HepG2 (cell line): ENCODE measurements at regions not wholly inside any gene's neighbourhood (a gene's known extent, or its start where the extent isn't known, plus 50 kb on each side); places are given as distances from the start of the nearest gene placed in this dataset.

Experiments
- ATAC-seq: fragments of 200-7000 bp; cut with Tn5 transposase; 3 replicates; pipeline ENCODE4 v1.9.1; 2020; ENCODE audit warnings: mild to moderate bottlenecking, moderate library complexity
- BruUV-seq: library from RNA; stranded (reverse); fragments of 400-500 nt; replicated peaks from 2 replicates; lab custom pipeline; 2021; lab: Mats Ljungman, UMichigan
- CTCF ChIA-PET: fragments of 300-600 bp; formaldehyde crosslinking; extraction: SDS; loops from one replicate; lab custom pipeline; 2021; ENCODE audit warnings: low total read pairs, inconsistent platforms, low intra/inter-chr PET ratio; lab: Yijun Ruan, JAX
- POLR2A ChIA-PET: fragments of 350-600 bp; sonication (Branson Sonifier 250); formaldehyde crosslinking; loops from one replicate; lab custom pipeline; 2020; ENCODE audit warnings: antibody characterized with exemption, inconsistent platforms; lab: Yijun Ruan, JAX
- DNase-seq: peaks from one replicate; pipeline ENCODE4 v3.0.0-alpha.2; 2015; ENCODE audit warnings: low spot score
- FAIRE-seq: peaks from 3 replicates; lab custom pipeline; 2011; peaks lifted over from hg19 to GRCh38; lab: Jason Lieb, UNC
- H2AFZ ChIP-seq: one replicate; pipeline ENCODE4 v1.6.1; 2011; ENCODE audit warnings: low read length, inconsistent platforms
- H3K27ac ChIP-seq: fragments of 300-600 bp; 3 replicates; pipeline ENCODE4 v1.8.0; 2011; ENCODE audit warnings: mixed run types, mild to moderate bottlenecking, mixed read lengths, low read length, inconsistent platforms; ENCODE audit not compliant: insufficient read depth; ENCODE audit errors: extremely low read length
- H3K27me3 ChIP-seq, 2 experiments: fragments of 200-600 bp in 1 of 2; 2 replicates in 1 of 2; 3 replicates in 1 of 2; pipeline versions ENCODE4 v1.6.0 to v1.8.0; 2011; ENCODE audit warnings: low read length in 2 of 2, mild to moderate bottlenecking in 2 of 2, moderate library complexity in 2 of 2, inconsistent platforms in 1 of 2; ENCODE audit not compliant: insufficient read depth in 2 of 2, control insufficient read depth in 1 of 2
- H3K36me3 ChIP-seq, 2 experiments: fragments of 200-600 bp in 1 of 2; replicated peaks in 1 of 2; 2 replicates in 1 of 2; 3 replicates in 1 of 2; pipeline versions ENCODE4 v1.5.1 to v1.8.0; 2011; ENCODE audit warnings: low read length in 2 of 2, inconsistent platforms in 1 of 2; ENCODE audit not compliant: insufficient read depth in 2 of 2, control insufficient read depth in 1 of 2
- H3K4me1 ChIP-seq: 2 replicates; pipeline ENCODE4 v1.5.1; 2012; ENCODE audit warnings: low read length, inconsistent platforms; ENCODE audit not compliant: insufficient read depth
- H3K4me2 ChIP-seq: 2 replicates; pipeline ENCODE4 v1.6.0; 2011; ENCODE audit warnings: low read depth, low read length, inconsistent platforms
- H3K4me3 ChIP-seq, 3 experiments: fragments of 200-600 bp in 1 of 3; sonication (generic), shearing (Covaris generic) in 1 of 3; replicated peaks in 1 of 3; 2 replicates each; pipeline ENCODE4 v1.5.1; 2011 to 2016; ENCODE audit warnings: low read length in 3 of 3, inconsistent platforms in 2 of 3, low read depth in 2 of 3, mild to moderate bottlenecking in 2 of 3, control low read depth in 1 of 3, mixed read lengths in 1 of 3; ENCODE audit not compliant: insufficient read depth in 1 of 3
- H3K79me2 ChIP-seq: one replicate; pipeline ENCODE4 v1.6.1; 2011; ENCODE audit warnings: low read length, inconsistent platforms; ENCODE audit not compliant: insufficient read depth
- H3K9ac ChIP-seq: 2 replicates; pipeline ENCODE4 v1.6.0; 2011; ENCODE audit warnings: mild to moderate bottlenecking, low read depth, low read length, inconsistent platforms; ENCODE audit not compliant: insufficient read depth
- H3K9me3 ChIP-seq: 2 replicates; pipeline ENCODE4 v1.5.1; 2012; ENCODE audit warnings: mild to moderate bottlenecking, low read length
- H4K20me1 ChIP-seq: 2 replicates; pipeline ENCODE4 v1.6.0; 2011; ENCODE audit warnings: inconsistent platforms, mild to moderate bottlenecking, low read length, moderate library complexity; ENCODE audit not compliant: insufficient read depth
- CHCHD3 ChIP-seq: sonication (generic); formaldehyde crosslinking; IDR thresholded peaks from 2 replicates; pipeline ENCODE4 v1.8.0; 2022; ENCODE audit warnings: mild to moderate bottlenecking, missing genetic modification reagents, moderate library complexity
- CREM ChIP-seq, 2 experiments: sonication (generic) in 1 of 2; formaldehyde crosslinking in 1 of 2; IDR thresholded peaks; 2 replicates each; pipeline versions ENCODE4 v1.4.0 to v1.6.1; 2016 to 2020; ENCODE audit warnings: antibody characterized with exemption in 1 of 2, mild to moderate bottlenecking in 1 of 2, missing genetic modification reagents in 1 of 2
- MXI1 ChIP-seq: IDR thresholded peaks from 3 replicates; pipeline ENCODE4 v1.6.1; 2012; ENCODE audit warnings: low read depth, low read length, inconsistent platforms, borderline replicate concordance
- RBFOX2 ChIP-seq: fragments of 200-400 bp; formaldehyde crosslinking; IDR thresholded peaks from 2 replicates; pipeline ENCODE4 v1.6.1; 2017; ENCODE audit warnings: low read depth, mild to moderate bottlenecking, low read length
- SNRNP70 ChIP-seq: fragments of 200-400 bp; formaldehyde crosslinking; IDR thresholded peaks from 2 replicates; pipeline ENCODE4 v1.6.1; 2017; ENCODE audit warnings: mild to moderate bottlenecking, low read depth, low read length, moderate library complexity
- SPEN ChIP-seq: sonication (generic); formaldehyde crosslinking; IDR thresholded peaks from 2 replicates; pipeline ENCODE4 v1.5.1; 2020; ENCODE audit warnings: low read depth, mild to moderate bottlenecking, missing genetic modification reagents
- SSRP1 ChIP-seq: IDR thresholded peaks from 2 replicates; pipeline ENCODE4 v1.6.1; 2016; ENCODE audit warnings: control low read depth
- ZC3H4 ChIP-seq: sonication (generic); formaldehyde crosslinking; IDR thresholded peaks from 2 replicates; pipeline ENCODE4 v1.4.0; 2020; ENCODE audit warnings: missing genetic modification reagents, borderline replicate concordance
- ZFP37 ChIP-seq: sonication (generic); formaldehyde crosslinking; IDR thresholded peaks from 2 replicates; pipeline ENCODE4 v1.4.0; 2020; ENCODE audit warnings: missing genetic modification reagents, borderline replicate concordance
- ZFP62 ChIP-seq: sonication (generic); formaldehyde crosslinking; IDR thresholded peaks from 2 replicates; pipeline ENCODE4 v1.4.0; 2020; ENCODE audit warnings: missing genetic modification reagents
- ZMYM4 ChIP-seq: sonication (generic); formaldehyde crosslinking; IDR thresholded peaks from 2 replicates; pipeline ENCODE4 v1.8.1; 2023; ENCODE audit warnings: mild to moderate bottlenecking, missing genetic modification reagents
- ZNF18 ChIP-seq: sonication (generic); formaldehyde crosslinking; IDR thresholded peaks from 2 replicates; pipeline ENCODE4 v1.8.0; 2022; ENCODE audit warnings: mild to moderate bottlenecking, missing genetic modification reagents; ENCODE audit not compliant: insufficient replicate concordance
- ZNF256 ChIP-seq: sonication (generic); formaldehyde crosslinking; conservative IDR thresholded peaks from 2 replicates; pipeline ENCODE4 v1.4.0; 2020; ENCODE audit warnings: missing genetic modification reagents
- ZNF337 ChIP-seq: sonication (generic); formaldehyde crosslinking; IDR thresholded peaks from 2 replicates; pipeline ENCODE4 v1.5.1; 2020; ENCODE audit warnings: missing genetic modification reagents, low read depth, mild to moderate bottlenecking, borderline replicate concordance
- ZNF446 ChIP-seq: sonication (generic); formaldehyde crosslinking; IDR thresholded peaks from 2 replicates; pipeline ENCODE4 v1.5.0; 2020; ENCODE audit warnings: mild to moderate bottlenecking, missing genetic modification reagents
- ZNF460 ChIP-seq: sonication (generic); formaldehyde crosslinking; IDR thresholded peaks from 2 replicates; pipeline ENCODE4 v1.5.1; 2020; ENCODE audit warnings: missing genetic modification reagents, mild to moderate bottlenecking, borderline replicate concordance
- ZNF687 ChIP-seq: sonication (generic); formaldehyde crosslinking; IDR thresholded peaks from 2 replicates; pipeline ENCODE4 v1.5.1; 2020; ENCODE audit warnings: mild to moderate bottlenecking, missing genetic modification reagents, moderate library complexity
- ZNF7 ChIP-seq: IDR thresholded peaks from 2 replicates; pipeline ENCODE4 v1.6.1; 2016; ENCODE audit warnings: missing biosample characterization, missing genetic modification reagents
- WGBS: methylation state at CpG from one replicate; pipeline ENCODE4 v1.1.6; 2017; ENCODE audit warnings: low lambda C conversion rate; 5-methylcytosine and 5-hydroxymethylcytosine counted together
- in situ Hi-C: cut with HindIII; loops from 2 replicates; pipeline ENCODE4 v1.10.0; 2017; ENCODE audit warnings: low pct_unique_long_range_greater_than_20kb; ENCODE audit not compliant: extremely low pct_ligation_motif_present
- intact Hi-C: fragments of 100-400 bp; cut with micrococcal nuclease; formaldehyde crosslinking; loops from one replicate; pipeline ENCODE4 v1.10.0; 2022; ENCODE audit not compliant: unreplicated experiment

- BruUV-seq, result no TSS peak
- H4K20me1 ChIP-seq, result no peaks in the 10 kb centered on the region
- peaks cover 56% of the 10 kb centered on the region for H3K9me3 ChIP-seq
- no peaks in the 10 kb centered on the region for H3K36me3 ChIP-seq
- H3K27ac ChIP-seq, result no peak overlapping the region
- ChIA-PET CTCF (no interaction called here), POLR2A (no interaction called here)
- H3K79me2 ChIP-seq, result no peaks in the 10 kb centered on the region
- 1% methylated on average over 5 of the region's 5 CpGs for WGBS
- no peak overlapping the region for H2AFZ ChIP-seq
- H3K27me3 ChIP-seq, result no peaks in the 10 kb centered on the region
- intact Hi-C loops (no loop called here), in situ Hi-C loops (no loop called here)
- ATAC-seq (no peak), DNase-seq (no peak), FAIRE-seq (no peak)
- no peak overlapping the region for H3K4me2 ChIP-seq
- TF ChIP-seq SPEN (CRISPR knock-in tag) (no peak), CREM (IDR thresholded peaks at IDR 0.05) (no peak), CREM (CRISPR knock-in tag; IDR thresholded peaks at IDR 0.05) (no peak), ZNF256 (CRISPR knock-in tag) (no peak), ZNF446 (no peak), ZFP62 (CRISPR knock-in tag) (no peak), CHCHD3 (CRISPR knock-in tag) (no peak), ZNF687 (CRISPR knock-in tag) (no peak), SSRP1 (CRISPR knock-in tag) (no peak), RBFOX2 (no peak), ZNF460 (no peak), SNRNP70 (no peak), ZMYM4 (CRISPR knock-in tag) (no peak), MXI1 (no peak), ZNF337 (no peak), ZNF7 (no peak), ZC3H4 (no peak), ZNF18 (CRISPR knock-in tag) (no peak), ZFP37 (CRISPR knock-in tag) (no peak)
- no peak overlapping the region for H3K9ac ChIP-seq
- H3K4me3 ChIP-seq, result no peak overlapping the region
- H3K4me1 ChIP-seq, result no peaks in the 10 kb centered on the region
Measured at GRCh38 chr13:104086759-104087158, 1020.5 kb upstream of the SLC10A2 start.
